Inflammatory macrophage treated with lipopolysaccharide for 4 hours (primary cell): ENCODE measurements at regions not wholly inside any gene's neighbourhood (a gene's known extent, or its start where the extent isn't known, plus 50 kb on each side); places are given as distances from the start of the nearest gene placed in this dataset.

Source experiments
- DNase-seq: peaks from one replicate; pipeline ENCODE4 v3.0.0-alpha.2; 2020

- no peak for DNase-seq
Measured at GRCh38 chr11:23974601-23975000, 522.3 kb upstream of the LUZP2 start.

GRCh38 chr11:23976426-23976825 lies 520.4 kb upstream of the LUZP2 start:
- DNase-seq: no peak

GRCh38 chr11:23976841-23977271 lies 520.0 kb upstream of the LUZP2 start:
- DNase-seq: no peak

GRCh38 chr11:23988381-23989006 lies 508.4 kb upstream of the LUZP2 start:
- no peak for DNase-seq

GRCh38 chr11:23990346-23991164 lies 506.3 kb upstream of the LUZP2 start:
- DNase-seq: no peak

GRCh38 chr11:23991165-23991539 lies 505.7 kb upstream of the LUZP2 start:
- no peak for DNase-seq

- no peak for DNase-seq
Measured at GRCh38 chr11:23995891-23996290, 501.0 kb upstream of the LUZP2 start.

GRCh38 chr11:23997356-23997755 lies 499.5 kb upstream of the LUZP2 start:
- no peak for DNase-seq

GRCh38 chr11:24005202-24005876 lies 491.5 kb upstream of the LUZP2 start:
- DNase-seq: no peak

GRCh38 chr11:24043842-24044241 lies 453.0 kb upstream of the LUZP2 start:
- no peak for DNase-seq

GRCh38 chr11:24046731-24047130 lies 450.1 kb upstream of the LUZP2 start:
- no peak for DNase-seq

- DNase-seq: no peak
Measured at GRCh38 chr11:24056051-24056450, 440.8 kb upstream of the LUZP2 start.

- no peak for DNase-seq
Measured at GRCh38 chr11:24060125-24060524, 436.7 kb upstream of the LUZP2 start.

GRCh38 chr11:24064309-24064903 lies 432.4 kb upstream of the LUZP2 start:
- DNase-seq: no peak

- DNase-seq: no peak
Measured at GRCh38 chr11:24068197-24068596, 428.7 kb upstream of the LUZP2 start.

- DNase-seq: no peak
Measured at GRCh38 chr11:24070435-24070834, 426.4 kb upstream of the LUZP2 start.

GRCh38 chr11:24078018-24078417 lies 418.8 kb upstream of the LUZP2 start:
- DNase-seq: no peak

- DNase-seq: no peak
Measured at GRCh38 chr11:24082241-24082640, 414.6 kb upstream of the LUZP2 start.

GRCh38 chr11:24082860-24083259 lies 414.0 kb upstream of the LUZP2 start:
- no peak for DNase-seq

- no peak for DNase-seq
Measured at GRCh38 chr11:24084956-24085355, 411.9 kb upstream of the LUZP2 start.

GRCh38 chr11:24086921-24087320 lies 409.9 kb upstream of the LUZP2 start:
- no peak for DNase-seq

GRCh38 chr11:24091594-24091993 lies 405.3 kb upstream of the LUZP2 start:
- no peak for DNase-seq

- DNase-seq: no peak
Measured at GRCh38 chr11:24093375-24093774, 403.5 kb upstream of the LUZP2 start.

GRCh38 chr11:24108609-24109008 lies 388.2 kb upstream of the LUZP2 start:
- no peak for DNase-seq
